Hepatic stellate cell (primary cell): ENCODE measurements at regions not wholly inside any gene's neighbourhood (a gene's known extent, or its start where the extent isn't known, plus 50 kb on each side); places are given as distances from the start of the nearest gene placed in this dataset.

Experiments used
- DNase-seq: peaks from one replicate; pipeline ENCODE4 v3.0.0; 2011; ENCODE audit warnings: low spot score

DNA sequence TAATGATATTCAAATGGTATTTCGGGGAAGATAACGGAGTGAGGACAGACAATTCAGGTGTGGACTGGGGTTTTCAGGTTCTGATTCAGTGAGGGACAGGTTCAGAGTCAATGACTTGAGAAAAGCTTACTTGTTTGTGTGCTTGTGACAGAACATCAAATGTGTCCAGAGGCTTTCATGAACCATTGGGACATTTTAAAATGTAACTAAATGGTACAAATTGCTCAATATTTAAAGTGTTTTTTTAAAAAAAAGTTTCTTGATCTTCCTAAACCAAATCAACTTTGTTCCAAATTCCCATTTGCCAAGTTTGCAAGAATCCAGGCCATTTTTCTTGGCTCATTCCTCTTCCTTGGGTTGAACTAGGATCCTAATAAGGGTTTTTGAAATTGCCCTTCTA is 59.4 kb upstream of the BZW1 start:
- DNase-seq = no peak

DNA sequence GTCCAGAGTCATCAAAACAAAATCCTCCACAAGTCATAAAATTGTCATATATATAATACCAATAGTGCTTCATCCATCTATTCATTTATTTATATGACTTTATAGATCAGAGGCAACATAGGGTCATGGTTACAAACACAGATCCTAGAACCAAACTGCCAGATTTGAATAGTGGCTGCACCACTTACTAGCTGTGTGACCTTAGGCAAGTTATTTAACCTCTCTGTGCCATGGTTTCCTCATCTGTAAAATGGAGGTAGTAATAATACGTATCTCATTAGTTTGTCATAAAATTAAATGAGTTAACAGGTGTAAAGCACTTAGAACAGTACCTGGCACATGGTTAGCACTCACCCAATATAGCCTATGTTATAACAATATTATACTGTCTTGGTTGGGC is 58.9 kb upstream of the BZW1 start:
- no peak for DNase-seq

DNA sequence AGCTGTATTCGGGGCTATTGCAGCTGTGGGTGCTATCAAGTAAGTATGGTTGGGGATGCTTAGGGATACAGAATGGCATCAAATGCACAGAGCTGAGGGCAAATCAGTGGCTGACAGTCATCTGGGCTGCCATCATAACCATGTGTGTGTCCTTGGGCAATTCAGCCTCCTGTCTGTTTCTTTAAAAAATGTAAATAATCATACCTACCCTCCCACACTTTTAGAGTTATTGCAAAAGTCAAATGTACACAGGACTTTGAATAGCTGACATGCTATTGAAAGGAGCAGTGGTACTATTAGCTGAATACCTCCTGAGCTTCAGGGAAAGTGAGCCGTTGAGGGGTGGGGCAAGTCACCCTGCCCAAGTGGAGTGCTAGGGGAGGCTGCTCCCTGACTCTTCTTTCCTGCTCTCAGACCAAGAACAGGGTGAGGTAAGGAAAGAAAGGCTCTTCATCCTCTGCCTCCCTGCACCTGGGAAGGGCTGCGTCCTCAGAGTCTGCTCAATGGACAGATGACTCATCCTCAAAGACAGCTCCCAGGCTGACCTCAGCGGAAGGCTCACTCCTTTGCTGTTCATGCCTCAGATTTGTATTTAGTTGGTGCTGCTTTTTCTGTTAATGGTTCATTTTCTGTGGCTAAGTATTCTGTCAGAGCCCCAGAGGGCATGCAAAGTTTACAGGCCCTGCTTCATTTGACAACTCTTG is 54.9 kb upstream of the BZW1 start:
- peak; percentile 63 for DNase-seq

DNA sequence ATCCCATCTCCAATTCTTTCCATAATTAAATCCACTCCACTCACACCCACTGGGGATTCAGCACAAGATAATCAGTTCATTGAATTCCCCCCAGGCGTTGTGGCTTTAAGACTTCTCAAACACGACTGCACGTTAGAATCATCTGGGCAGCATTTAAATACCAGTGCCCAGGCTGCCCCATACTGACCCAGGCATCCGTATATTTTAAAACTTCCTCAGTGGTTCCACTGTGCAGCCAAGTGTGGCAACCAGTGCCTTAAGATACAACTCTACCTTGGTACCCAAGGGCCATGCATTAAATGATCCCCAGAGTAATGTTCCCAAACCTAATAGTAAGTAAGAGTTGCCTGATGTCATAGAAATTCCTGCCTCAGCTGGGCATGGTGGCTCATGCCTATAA is 54.3 kb upstream of the BZW1 start:
- no peak for DNase-seq

DNA sequence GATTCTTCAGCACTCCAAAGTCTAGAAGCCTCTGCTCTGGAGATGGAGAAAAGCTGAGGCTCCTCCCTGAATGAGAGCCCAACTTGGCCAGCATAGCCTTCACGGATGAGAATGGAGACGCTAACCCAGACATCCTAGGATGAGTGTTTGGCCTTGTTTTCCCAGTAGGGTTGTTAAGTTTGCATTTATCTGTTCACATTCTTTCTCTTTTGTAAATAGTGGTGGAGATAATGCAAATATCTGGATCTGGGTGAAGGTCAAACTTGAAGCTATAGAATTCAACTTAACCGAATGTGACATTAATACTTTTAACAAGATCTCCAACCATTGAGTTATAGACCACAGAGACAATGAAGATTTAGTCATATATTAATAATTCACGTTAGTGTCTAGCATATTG is 53.4 kb upstream of the BZW1 start:
- DNase-seq = no peak

DNA sequence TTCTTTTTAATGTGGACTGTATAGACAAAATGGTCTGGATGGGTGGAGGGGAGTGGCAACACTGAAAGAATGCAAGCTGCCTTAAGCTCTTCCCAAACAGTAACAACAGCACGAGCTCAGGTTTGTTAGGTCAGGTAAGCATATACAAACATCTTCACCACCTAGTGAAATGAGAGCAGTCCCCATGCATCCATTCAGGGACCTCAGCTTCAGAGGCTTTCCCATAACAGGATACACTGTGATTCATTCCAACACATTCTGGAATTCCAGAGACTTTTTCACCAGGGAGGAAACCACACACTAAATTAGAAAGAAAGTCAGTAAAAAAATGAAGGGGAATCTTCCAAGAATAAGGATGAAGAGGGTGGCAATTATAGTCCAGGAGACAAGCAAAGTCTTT is 50.4 kb upstream of the BZW1 start:
- no peak for DNase-seq
